Peyer's patch (tissue), 4 donors: ENCODE measurements at regions not wholly inside any gene's neighbourhood (a gene's known extent, or its start where the extent isn't known, plus 50 kb on each side); places are given as distances from the start of the nearest gene placed in this dataset.

Source experiments
- POLR2A ChIP-seq, 2 donors: fragments of 450-650 bp; IDR thresholded peaks; one replicate each; pipeline ENCODE4 v1.5.1; 2017; ENCODE audit warnings: antibody characterized with exemption in 2 of 2, mild to moderate bottlenecking in 2 of 2, moderate library complexity in 2 of 2
- TF ChIP-seq, protein P1 (sequence below), 6 experiments: fragments of 450-650 bp in 4 of 6; fragments of 200-600 bp in 2 of 6; sonication (generic) in 1 of 6; IDR thresholded peaks; one replicate each; pipeline ENCODE4 v1.5.1; 2017 to 2019; ENCODE audit warnings: antibody characterized with exemption in 6 of 6, mild to moderate bottlenecking in 3 of 6, moderate library complexity in 1 of 6

DNA sequence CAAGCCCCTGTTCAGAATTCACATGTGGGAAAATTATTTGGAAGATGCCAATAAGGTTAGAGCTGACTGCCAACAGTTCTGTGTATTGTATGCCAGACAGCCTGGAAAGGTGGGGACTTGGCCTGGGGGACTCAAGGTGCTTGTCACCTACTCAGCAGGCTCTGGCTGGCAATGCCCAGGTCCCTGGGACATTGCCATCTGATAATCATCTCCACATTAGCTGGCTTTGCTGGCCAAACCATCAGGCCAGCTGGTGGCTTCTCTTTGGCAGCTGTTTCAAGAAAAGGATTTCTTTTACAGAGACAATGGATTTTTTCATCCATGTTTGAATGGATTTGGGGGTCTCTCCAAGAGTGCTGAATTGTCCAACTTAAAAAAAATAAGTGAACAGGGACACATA lies 165.2 kb downstream of the BRMS1L start:
- TF ChIP-seq POLR2A (IDR thresholded peaks at IDR 0.05) = no peak
- TF ChIP-seq, protein P1, sequence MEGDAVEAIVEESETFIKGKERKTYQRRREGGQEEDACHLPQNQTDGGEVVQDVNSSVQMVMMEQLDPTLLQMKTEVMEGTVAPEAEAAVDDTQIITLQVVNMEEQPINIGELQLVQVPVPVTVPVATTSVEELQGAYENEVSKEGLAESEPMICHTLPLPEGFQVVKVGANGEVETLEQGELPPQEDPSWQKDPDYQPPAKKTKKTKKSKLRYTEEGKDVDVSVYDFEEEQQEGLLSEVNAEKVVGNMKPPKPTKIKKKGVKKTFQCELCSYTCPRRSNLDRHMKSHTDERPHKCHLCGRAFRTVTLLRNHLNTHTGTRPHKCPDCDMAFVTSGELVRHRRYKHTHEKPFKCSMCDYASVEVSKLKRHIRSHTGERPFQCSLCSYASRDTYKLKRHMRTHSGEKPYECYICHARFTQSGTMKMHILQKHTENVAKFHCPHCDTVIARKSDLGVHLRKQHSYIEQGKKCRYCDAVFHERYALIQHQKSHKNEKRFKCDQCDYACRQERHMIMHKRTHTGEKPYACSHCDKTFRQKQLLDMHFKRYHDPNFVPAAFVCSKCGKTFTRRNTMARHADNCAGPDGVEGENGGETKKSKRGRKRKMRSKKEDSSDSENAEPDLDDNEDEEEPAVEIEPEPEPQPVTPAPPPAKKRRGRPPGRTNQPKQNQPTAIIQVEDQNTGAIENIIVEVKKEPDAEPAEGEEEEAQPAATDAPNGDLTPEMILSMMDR (IDR thresholded peaks at IDR 0.05) = no peak
